GM19328 (cell line): ENCODE measurements at regions not wholly inside any gene's neighbourhood (a gene's known extent, or its start where the extent isn't known, plus 50 kb on each side); places are given as distances from the start of the nearest gene placed in this dataset.

Experiments
- ATAC-seq: cut with Tn5 transposase; IDR thresholded peaks from one replicate; pipeline ENCODE4 v1.9.1; 2021; ENCODE audit warnings: mild to moderate bottlenecking, moderate library complexity; ENCODE audit not compliant: unreplicated experiment

GRCh38 chr2:37858725-37859267 is 66.3 kb upstream of the RMDN2 start:
- ATAC-seq = no peak

DNA sequence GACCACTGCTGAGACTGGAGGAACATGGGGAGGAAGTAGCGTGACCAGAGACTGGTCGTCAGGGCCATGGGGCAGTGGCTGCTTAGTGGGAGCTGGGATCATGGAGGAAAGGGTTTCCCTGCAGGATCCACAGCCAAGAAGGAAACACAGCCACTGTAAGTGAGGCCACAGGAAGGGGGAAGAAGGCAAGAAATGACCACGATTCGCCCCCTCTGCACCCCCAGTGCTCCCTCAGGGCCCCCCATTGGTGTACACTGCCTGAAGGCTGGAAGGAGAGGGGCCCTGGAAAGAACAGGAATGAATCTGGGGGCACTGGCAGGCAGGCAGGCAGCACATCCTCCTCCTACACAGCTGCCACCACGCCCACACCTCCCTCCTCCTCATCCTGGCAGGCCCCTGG is 62.5 kb upstream of the RMDN2 start:
- ATAC-seq = no peak

- no peak for ATAC-seq
Measured at GRCh38 chr2:37864217-37864616, 60.9 kb upstream of the RMDN2 start.

DNA sequence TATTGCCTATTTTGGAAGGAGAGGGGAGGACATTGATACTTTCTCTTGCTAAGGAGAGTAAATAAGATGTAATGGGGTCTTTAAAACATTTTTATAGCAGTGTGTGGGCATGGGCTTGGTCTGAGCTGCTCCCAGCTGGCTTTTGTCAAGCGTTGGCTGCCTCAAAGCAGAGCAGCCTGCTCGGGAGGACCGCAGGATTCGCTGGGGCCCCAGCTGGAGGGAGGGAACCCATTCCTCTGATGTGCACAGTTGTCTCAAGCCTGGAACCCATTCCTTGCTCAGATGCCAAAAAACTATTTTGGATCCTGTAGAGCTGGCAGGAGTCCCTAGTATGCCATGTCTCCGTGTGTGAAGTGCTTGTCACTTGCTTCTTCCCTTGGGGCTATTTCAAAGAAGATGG is 59.4 kb upstream of the RMDN2 start:
- no peak for ATAC-seq

GRCh38 chr2:37866171-37866934 is 58.7 kb upstream of the RMDN2 start:
- no peak for ATAC-seq

GRCh38 chr2:37867166-37867565 is 57.9 kb upstream of the RMDN2 start:
- no peak for ATAC-seq

DNA sequence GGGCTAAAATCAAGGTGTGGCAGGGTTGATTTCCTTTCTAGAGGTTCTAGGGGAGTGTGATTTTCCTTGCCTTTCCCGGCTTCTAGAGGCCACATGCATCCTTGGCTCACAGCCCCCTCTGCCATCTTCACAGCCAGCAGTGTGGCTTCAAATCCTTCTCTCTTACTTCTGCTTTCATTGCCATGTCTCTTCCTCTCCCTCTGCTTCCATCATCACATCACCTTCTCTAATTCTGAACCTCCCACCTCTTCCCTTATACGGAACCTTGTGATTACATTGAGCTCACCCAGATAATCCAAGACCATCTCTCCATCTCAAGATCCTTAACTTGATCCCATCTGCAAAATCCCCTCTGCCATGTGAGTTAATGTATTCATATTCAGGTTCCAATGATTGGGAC is 56.2 kb upstream of the RMDN2 start:
- ATAC-seq = no peak

- ATAC-seq = no peak
Measured at GRCh38 chr2:37869304-37869703, 55.8 kb upstream of the RMDN2 start.

DNA sequence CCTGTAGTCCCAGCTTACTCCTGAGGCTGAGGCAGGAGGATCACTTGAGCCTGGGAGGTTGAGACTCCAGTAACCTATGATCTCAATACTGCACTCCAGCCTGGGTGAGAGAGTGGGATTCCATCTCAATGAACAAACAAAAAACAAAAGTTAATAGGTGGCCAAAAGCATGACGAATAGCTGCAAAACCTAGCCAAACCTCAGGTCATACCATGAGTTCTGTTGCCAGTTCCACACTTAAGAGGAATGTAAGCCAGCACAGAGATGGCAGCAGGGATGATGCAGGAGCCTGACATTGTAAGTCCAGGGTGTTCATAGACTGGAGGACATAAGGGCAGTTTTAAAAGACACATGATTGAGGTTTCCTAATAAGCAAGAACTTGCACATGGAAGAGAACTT is 55.3 kb upstream of the RMDN2 start:
- ATAC-seq = no peak

DNA sequence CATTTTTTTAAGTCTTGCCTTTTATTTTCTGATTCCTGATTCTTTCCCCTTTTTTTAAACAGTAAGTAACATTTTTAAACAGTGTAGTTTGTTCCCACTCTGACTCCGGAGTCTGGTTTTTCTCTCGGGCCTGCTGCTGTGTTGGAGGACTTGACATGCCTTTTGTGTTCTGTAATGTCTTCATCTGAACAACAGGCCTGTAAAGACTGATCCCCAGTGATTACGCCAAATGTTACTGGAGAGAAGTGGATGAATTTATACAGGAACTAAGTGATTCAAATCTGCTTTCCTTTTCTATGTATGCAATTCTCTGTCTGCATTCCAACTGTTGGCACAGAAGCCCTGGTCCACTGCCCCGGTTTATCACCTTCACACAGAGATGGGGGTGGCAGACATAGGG is 54.3 kb upstream of the RMDN2 start:
- no peak for ATAC-seq

GRCh38 chr2:37871456-37872191 is 53.5 kb upstream of the RMDN2 start:
- no peak for ATAC-seq

DNA sequence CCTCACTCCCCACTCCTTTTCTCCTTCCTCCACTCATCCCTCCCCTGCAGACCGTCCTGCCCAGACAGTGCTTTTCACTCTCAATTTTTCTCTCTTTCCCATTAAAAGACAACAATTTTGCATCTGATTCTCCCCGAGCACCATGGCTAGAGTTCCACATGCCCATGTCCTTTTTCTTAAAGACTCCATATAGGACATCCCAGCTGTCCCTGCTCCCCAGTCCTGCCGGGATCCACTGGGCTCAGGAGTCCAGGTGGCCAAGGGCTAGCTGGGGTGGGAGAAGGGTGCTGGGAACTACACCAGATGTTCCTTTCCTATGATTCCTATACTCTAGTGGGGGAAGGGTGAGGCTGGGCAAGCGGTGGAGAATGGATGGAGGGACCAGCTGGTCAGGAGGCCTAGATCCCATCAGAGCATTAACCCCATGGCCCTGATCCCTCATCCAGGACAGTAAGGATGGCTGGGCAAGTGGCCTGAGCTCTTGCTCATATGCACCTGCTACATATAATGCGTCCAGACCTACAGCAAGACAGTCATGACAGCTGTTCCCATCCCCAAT is 52.8 kb upstream of the RMDN2 start:
- ATAC-seq = no peak

DNA sequence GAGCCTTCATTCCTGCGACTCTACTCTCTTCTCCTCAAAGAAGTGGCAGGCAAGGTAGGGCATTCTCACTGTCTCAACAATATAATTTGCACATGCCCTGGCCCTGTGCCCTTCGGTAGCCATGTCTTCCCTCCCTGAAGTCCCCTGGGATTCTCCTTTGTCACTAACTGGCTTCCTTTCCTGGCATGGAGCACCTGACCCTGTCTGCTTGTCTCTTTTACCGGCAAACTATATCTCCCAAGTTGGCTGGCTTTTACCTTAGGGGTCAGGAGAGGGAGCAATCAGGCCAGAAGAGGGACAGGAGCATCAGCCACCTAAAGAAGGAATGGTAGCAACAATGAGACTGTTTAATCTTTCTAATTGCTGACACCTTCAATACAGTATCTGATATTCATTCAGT is 51.9 kb upstream of the RMDN2 start:
- no peak for ATAC-seq

- ATAC-seq = no peak
Measured at GRCh38 chr2:37873749-37874330, 51.2 kb upstream of the RMDN2 start.

DNA sequence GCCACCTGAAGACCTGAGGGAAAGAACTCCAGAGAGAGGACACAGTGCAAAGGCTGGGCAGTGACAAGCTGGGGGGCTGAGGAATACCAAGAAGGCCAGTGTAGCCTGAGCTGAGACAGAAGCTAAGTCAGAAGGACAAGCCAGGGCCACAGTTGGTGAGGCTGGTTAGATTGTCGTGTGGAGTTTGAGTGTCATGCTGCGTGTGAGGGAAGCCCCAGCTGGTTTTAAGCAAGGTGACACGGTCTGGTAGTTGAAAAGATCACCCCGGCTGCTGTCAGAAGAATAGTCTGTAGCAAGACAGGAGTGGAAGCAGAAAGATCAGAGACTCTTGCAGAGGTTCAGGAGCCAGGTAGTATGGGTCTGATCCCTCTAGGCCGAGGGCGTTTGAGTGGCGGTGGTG is 50.6 kb upstream of the RMDN2 start:
- ATAC-seq = no peak
